ENCODE measurements at regions not wholly inside any gene's neighbourhood (a gene's known extent, or its start where the extent isn't known, plus 50 kb on each side); places are given as distances from the start of the nearest gene placed in this dataset.

DNA sequence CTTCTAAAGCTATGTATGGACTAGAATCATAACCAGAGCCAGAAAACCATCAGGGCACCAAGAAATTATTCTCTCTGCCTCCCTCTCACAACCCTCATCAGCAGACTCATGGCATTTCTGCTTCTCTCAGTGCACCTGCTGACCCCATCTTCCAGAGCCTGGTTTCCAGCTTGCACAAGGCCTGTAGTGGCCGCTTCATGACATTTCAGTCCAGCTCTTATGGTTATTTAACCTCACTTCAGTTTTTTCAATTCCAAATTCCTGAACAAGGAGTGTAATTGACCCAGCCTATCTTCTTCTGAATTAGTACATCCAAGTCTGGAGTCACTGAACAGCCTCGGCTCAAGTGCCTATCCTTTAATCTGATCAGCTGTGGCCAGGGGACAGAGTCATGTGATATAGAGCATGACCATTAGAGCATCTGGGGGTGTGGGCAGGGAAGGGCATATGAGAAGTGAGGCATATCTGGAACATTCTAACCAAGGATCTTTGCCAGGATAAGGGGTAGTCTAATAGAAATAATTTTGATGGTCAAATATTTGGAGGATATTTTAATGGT is 97.2 kb upstream of the TMEM17 start:
- no peak for TF ChIP-seq ZBTB7A (IDR thresholded peaks at IDR 0.05; ENCODE audit: low read depth)
- no peak for TF ChIP-seq EGR1 (IDR thresholded peaks at IDR 0.05)
- TF ChIP-seq TAF1 (IDR thresholded peaks at IDR 0.05; ENCODE audit: low read depth) = no peak
- TF ChIP-seq RAD21 (IDR thresholded peaks at IDR 0.05; ENCODE audit: low read depth) = no peak
- TF ChIP-seq EP300 (IDR thresholded peaks at IDR 0.05; ENCODE audit: borderline replicate concordance) = no peak
- no peak for TF ChIP-seq TCF12 (IDR thresholded peaks at IDR 0.05; ENCODE audit: low read depth)
- TF ChIP-seq, protein P1, sequence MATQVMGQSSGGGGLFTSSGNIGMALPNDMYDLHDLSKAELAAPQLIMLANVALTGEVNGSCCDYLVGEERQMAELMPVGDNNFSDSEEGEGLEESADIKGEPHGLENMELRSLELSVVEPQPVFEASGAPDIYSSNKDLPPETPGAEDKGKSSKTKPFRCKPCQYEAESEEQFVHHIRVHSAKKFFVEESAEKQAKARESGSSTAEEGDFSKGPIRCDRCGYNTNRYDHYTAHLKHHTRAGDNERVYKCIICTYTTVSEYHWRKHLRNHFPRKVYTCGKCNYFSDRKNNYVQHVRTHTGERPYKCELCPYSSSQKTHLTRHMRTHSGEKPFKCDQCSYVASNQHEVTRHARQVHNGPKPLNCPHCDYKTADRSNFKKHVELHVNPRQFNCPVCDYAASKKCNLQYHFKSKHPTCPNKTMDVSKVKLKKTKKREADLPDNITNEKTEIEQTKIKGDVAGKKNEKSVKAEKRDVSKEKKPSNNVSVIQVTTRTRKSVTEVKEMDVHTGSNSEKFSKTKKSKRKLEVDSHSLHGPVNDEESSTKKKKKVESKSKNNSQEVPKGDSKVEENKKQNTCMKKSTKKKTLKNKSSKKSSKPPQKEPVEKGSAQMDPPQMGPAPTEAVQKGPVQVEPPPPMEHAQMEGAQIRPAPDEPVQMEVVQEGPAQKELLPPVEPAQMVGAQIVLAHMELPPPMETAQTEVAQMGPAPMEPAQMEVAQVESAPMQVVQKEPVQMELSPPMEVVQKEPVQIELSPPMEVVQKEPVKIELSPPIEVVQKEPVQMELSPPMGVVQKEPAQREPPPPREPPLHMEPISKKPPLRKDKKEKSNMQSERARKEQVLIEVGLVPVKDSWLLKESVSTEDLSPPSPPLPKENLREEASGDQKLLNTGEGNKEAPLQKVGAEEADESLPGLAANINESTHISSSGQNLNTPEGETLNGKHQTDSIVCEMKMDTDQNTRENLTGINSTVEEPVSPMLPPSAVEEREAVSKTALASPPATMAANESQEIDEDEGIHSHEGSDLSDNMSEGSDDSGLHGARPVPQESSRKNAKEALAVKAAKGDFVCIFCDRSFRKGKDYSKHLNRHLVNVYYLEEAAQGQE (IDR thresholded peaks at IDR 0.05; ENCODE audit: low read depth) = no peak
- TF ChIP-seq CREB1 (IDR thresholded peaks at IDR 0.05; ENCODE audit: low read depth) = no peak
- TF ChIP-seq YY1 (IDR thresholded peaks at IDR 0.05; ENCODE audit: low read depth) = no peak
- TF ChIP-seq CEBPB (IDR thresholded peaks at IDR 0.05) = no peak

Data from Ishikawa (cell line).